ENCODE measurements at regions not wholly inside any gene's neighbourhood (a gene's known extent, or its start where the extent isn't known, plus 50 kb on each side); places are given as distances from the start of the nearest gene placed in this dataset.

GRCh38 chr7:130936202-130936931 is 202.4 kb upstream of the KLF14 start:
- Histone ChIP-seq H3K27me3 (no peaks in the 10 kb centered on the region), H3K9me3 (no peaks in the 10 kb centered on the region), H3K4me1 (peaks cover 13% of the 10 kb centered on the region), H3K36me3 (ENCODE audit: low read depth, missing control alignments) (no peaks in the 10 kb centered on the region), H3K27ac (no peak overlapping the region), H3K4me3 (no peak overlapping the region)
- intact Hi-C loops (cut with DNase I; ENCODE audit: low total_unique reads) = no loop called here
- no peak for TF ChIP-seq CTCF (IDR thresholded peaks at IDR 0.05)
- TF ChIP-seq POLR2A (IDR thresholded peaks at IDR 0.05) = no peak
- DNase-seq = no peak
- 78 to 82% methylated on average over 7 of the region's 7 CpGs for WGBS, 2 donors

- peaks cover 18% of the 10 kb centered on the region for H3K4me1 ChIP-seq
- WGBS, 2 donors = 95 to 96% methylated on average over 2 of the region's 2 CpGs
- TF ChIP-seq CTCF (IDR thresholded peaks at IDR 0.05) = no peak
- H3K9me3 ChIP-seq = no peaks in the 10 kb centered on the region
- no peaks in the 10 kb centered on the region for H3K27me3 ChIP-seq
- intact Hi-C loops (cut with DNase I; ENCODE audit: low total_unique reads) = no loop called here
- H3K4me3 ChIP-seq = no peak overlapping the region
- no peak for DNase-seq
- no peaks in the 10 kb centered on the region for H3K36me3 ChIP-seq (ENCODE audit: low read depth, missing control alignments)
- H3K27ac ChIP-seq = no peak overlapping the region
Observed at GRCh38 chr7:130937016-130937415, 203.0 kb upstream of the KLF14 start.

- DNase-seq = no peak
- Histone ChIP-seq H3K36me3 (ENCODE audit: low read depth, missing control alignments) (no peaks in the 10 kb centered on the region), H3K27ac (no peak overlapping the region), H3K9me3 (no peaks in the 10 kb centered on the region), H3K4me3 (no peak overlapping the region), H3K4me1 (peaks cover 26% of the 10 kb centered on the region), H3K27me3 (no peaks in the 10 kb centered on the region)
- intact Hi-C loops (cut with DNase I; ENCODE audit: low total_unique reads) = no loop called here
- WGBS, 2 donors = 95 to 96% methylated on average over 3 of the region's 3 CpGs
- no peak for TF ChIP-seq CTCF (IDR thresholded peaks at IDR 0.05)
- TF ChIP-seq POLR2A (IDR thresholded peaks at IDR 0.05) = no peak
Observed at GRCh38 chr7:130937830-130938229, 203.8 kb upstream of the KLF14 start.

GRCh38 chr7:130938661-130939060 is 204.7 kb upstream of the KLF14 start:
- H3K27ac ChIP-seq = no peak overlapping the region
- no peaks in the 10 kb centered on the region for H3K36me3 ChIP-seq (ENCODE audit: low read depth, missing control alignments)
- 41 to 53% methylated on average over 4 of the region's 4 CpGs for WGBS, 2 donors
- intact Hi-C loops (cut with DNase I; ENCODE audit: low total_unique reads) = no loop called here
- no peaks in the 10 kb centered on the region for H3K27me3 ChIP-seq
- DNase-seq = no peak
- peaks cover 34% of the 10 kb centered on the region for H3K4me1 ChIP-seq
- H3K4me3 ChIP-seq = no peak overlapping the region
- no peaks in the 10 kb centered on the region for H3K9me3 ChIP-seq
- TF ChIP-seq CTCF (IDR thresholded peaks at IDR 0.05) = no peak
- TF ChIP-seq POLR2A (IDR thresholded peaks at IDR 0.05) = no peak

Data from testis (tissue), 2 donors.